Psoas muscle (tissue), 7 donors: ENCODE measurements at regions not wholly inside any gene's neighbourhood (a gene's known extent, or its start where the extent isn't known, plus 50 kb on each side); places are given as distances from the start of the nearest gene placed in this dataset.

ENCODE experiments used
- ATAC-seq, 4 donors: fragments of 200-7000 bp; cut with Tn5 transposase; one replicate each; pipeline ENCODE4 v1.9.1; 2020; ENCODE audit warnings: moderate library complexity in 3 of 4, mild to moderate bottlenecking in 2 of 4
- DNase-seq, 2 donors: peaks; one replicate each; pipeline ENCODE4 v3.0.0-alpha.2; 2020
- H3K27ac ChIP-seq: fragments of 200-600 bp; one replicate; pipeline ENCODE4 v1.8.0; 2022
- H3K27me3 ChIP-seq, 3 donors: fragments of 200-600 bp in 1 of 3; one replicate each; pipeline versions ENCODE4 v1.6.1 to v1.8.0; 2013 to 2022; ENCODE audit warnings: low read length in 2 of 3, mild to moderate bottlenecking in 2 of 3, moderate library complexity in 1 of 3; ENCODE audit not compliant: insufficient read depth in 3 of 3
- H3K36me3 ChIP-seq, 2 donors: fragments of 200-600 bp in 1 of 2; one replicate each; pipeline versions ENCODE4 v1.6.1 to v1.8.0; 2013 to 2022; ENCODE audit warnings: low read depth in 1 of 2, mild to moderate bottlenecking in 1 of 2, moderate library complexity in 1 of 2; ENCODE audit not compliant: insufficient read depth in 1 of 2
- H3K4me1 ChIP-seq: fragments of 200-600 bp; one replicate; pipeline ENCODE4 v1.8.0; 2022
- H3K4me3 ChIP-seq: fragments of 200-600 bp; one replicate; pipeline ENCODE4 v1.8.0; 2022; ENCODE audit warnings: mild to moderate bottlenecking
- H3K9me3 ChIP-seq: fragments of 200-600 bp; one replicate; pipeline ENCODE4 v1.8.0; 2022
- WGBS, 3 donors: extraction: QIAGEN DNeasy Blood & Tissue Kit; methylation state at CpG; one replicate each; pipeline versions ENCODE4 v1.1.6 to v1.1.7; 2013; 5-methylcytosine and 5-hydroxymethylcytosine counted together
- intact Hi-C, 2 donors: fragments of 100-400 bp; cut with DNase I; formaldehyde crosslinking; loops; one replicate each; pipeline versions ENCODE4 v1.11.0 to v1.14.2; 2022
- TF ChIP-seq, protein P1 (sequence below): fragments of 200-600 bp; IDR thresholded peaks from one replicate; pipeline ENCODE4 v1.8.0; 2022; ENCODE audit warnings: antibody characterized with exemption
- donor health status: healthy with polysubstance abuse.
- donor health status: DM: no; HTN: no; CAD: no; lungs with moderate emphysema.
- donor health status: Bipolar disorder and iron deficiency.
- donor health status: healthy.
- donor health status: DM: yes; HTN: yes; CAD: no.
- donor health status: DM: no; HTN: no; CAD: no.
- donor health status: DM: yes; HTN: yes; CAD: no.

DNA sequence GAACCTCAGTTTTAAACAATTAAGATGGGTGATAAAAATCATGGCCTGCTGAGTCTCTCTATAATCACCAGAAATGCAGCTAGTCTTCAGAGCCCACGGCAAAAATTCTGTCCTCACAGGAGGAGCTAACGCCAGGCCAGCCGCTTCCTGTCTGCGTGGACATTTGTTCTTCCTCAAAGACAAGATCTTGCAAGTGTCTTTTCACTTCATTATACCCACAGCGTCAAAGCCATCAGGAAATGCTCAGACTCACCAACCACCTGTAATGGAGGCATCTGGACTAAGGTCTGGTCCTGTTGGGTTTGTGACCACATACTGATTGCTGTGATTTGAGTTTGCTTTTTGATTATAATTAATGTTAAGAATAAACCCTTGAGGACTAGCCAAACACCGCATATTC is 473.8 kb upstream of the MC4R start:
- Histone ChIP-seq H3K9me3 (no peaks in the 10 kb centered on the region), H3K27me3 (no peaks in the 10 kb centered on the region), H3K36me3 (no peaks in the 10 kb centered on the region), H3K27ac (no peak overlapping the region), H3K4me1 (no peaks in the 10 kb centered on the region), H3K4me3 (no peak overlapping the region)
- DNase-seq (no peak), ATAC-seq (no peak)
- intact Hi-C loops, result no loop called here
- TF ChIP-seq, protein P1, sequence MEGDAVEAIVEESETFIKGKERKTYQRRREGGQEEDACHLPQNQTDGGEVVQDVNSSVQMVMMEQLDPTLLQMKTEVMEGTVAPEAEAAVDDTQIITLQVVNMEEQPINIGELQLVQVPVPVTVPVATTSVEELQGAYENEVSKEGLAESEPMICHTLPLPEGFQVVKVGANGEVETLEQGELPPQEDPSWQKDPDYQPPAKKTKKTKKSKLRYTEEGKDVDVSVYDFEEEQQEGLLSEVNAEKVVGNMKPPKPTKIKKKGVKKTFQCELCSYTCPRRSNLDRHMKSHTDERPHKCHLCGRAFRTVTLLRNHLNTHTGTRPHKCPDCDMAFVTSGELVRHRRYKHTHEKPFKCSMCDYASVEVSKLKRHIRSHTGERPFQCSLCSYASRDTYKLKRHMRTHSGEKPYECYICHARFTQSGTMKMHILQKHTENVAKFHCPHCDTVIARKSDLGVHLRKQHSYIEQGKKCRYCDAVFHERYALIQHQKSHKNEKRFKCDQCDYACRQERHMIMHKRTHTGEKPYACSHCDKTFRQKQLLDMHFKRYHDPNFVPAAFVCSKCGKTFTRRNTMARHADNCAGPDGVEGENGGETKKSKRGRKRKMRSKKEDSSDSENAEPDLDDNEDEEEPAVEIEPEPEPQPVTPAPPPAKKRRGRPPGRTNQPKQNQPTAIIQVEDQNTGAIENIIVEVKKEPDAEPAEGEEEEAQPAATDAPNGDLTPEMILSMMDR, result no peak
- 53 to 63% (median 56%) methylated on average over 6 of the region's 6 CpGs for WGBS, 3 donors

DNA sequence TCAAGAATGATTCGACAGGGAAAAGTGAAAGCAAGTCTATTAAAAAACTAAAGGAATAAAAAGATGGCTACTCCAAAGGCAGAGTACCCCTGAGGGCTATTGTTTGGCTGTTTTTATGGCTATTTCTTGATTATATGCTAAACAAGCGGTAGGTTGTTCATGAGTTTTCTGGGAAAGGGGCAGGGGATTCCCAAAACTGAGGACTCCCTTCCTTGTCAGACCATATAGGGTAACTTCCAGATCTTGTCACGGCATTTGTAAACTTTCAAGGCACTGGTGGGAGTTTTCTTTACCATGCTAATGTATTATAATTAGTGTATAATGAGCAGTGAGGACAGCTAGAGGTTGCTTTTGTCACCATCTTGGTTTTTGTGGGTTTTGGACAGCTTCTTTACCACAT is 474.9 kb upstream of the MC4R start:
- Histone ChIP-seq H3K27me3 (no peaks in the 10 kb centered on the region), H3K4me1 (no peaks in the 10 kb centered on the region), H3K27ac (no peak overlapping the region), H3K4me3 (no peak overlapping the region), H3K36me3 (no peaks in the 10 kb centered on the region), H3K9me3 (no peaks in the 10 kb centered on the region)
- intact Hi-C loops, result no loop called here
- 68 to 73% (median 72%) methylated on average over 3 of the region's 3 CpGs for WGBS, 3 donors
- ATAC-seq (no peak), DNase-seq (no peak)
- TF ChIP-seq, protein P1, result no peak

DNA sequence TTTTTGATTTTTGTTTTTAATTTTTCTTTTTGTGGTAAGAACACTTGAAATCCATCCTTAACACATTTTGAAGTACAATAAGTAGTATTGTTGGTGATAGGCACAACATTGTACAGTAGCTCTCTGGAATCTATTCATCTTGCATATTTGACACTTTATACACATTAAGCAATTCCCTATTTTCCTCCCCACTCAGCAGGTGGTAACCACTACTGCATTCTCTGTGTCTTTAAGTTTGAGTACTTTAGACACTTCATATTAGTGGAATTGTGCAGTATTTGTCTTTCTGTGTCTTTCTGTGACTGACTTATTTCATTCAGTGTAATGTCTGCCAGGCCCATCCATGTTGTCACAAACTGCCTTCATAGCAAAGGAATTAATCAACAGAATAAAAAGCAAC is 471.7 kb upstream of the CDH20 start:
- ATAC-seq (no peak), DNase-seq (no peak)
- TF ChIP-seq, protein P1, result no peak
- H3K9me3 ChIP-seq, result no peaks in the 10 kb centered on the region
- H3K36me3 ChIP-seq, result no peaks in the 10 kb centered on the region
- H3K4me3 ChIP-seq, result no peak overlapping the region
- intact Hi-C loops, result no loop called here
- H3K27me3 ChIP-seq, result no peaks in the 10 kb centered on the region
- H3K4me1 ChIP-seq, result no peaks in the 10 kb centered on the region
- no peak overlapping the region for H3K27ac ChIP-seq

GRCh38 chr18:60862988-60863387 is 470.2 kb upstream of the CDH20 start:
- no peaks in the 10 kb centered on the region for H3K4me1 ChIP-seq
- WGBS, 3 donors, result 79 to 83% (median 81%) methylated on average over 3 of the region's 3 CpGs
- no peak overlapping the region for H3K27ac ChIP-seq
- no peak for DNase-seq
- intact Hi-C loops, result no loop called here
- no peak for ATAC-seq
- H3K9me3 ChIP-seq, result no peaks in the 10 kb centered on the region
- TF ChIP-seq, protein P1, result no peak
- no peak overlapping the region for H3K4me3 ChIP-seq
- no peaks in the 10 kb centered on the region for H3K36me3 ChIP-seq
- no peaks in the 10 kb centered on the region for H3K27me3 ChIP-seq

- no peak overlapping the region for H3K4me3 ChIP-seq
- H3K27me3 ChIP-seq, result no peaks in the 10 kb centered on the region
- no peaks in the 10 kb centered on the region for H3K36me3 ChIP-seq
- intact Hi-C loops, result no loop called here
- ATAC-seq (no peak), DNase-seq (no peak)
- H3K9me3 ChIP-seq, result no peaks in the 10 kb centered on the region
- no peaks in the 10 kb centered on the region for H3K4me1 ChIP-seq
- TF ChIP-seq, protein P1, result no peak
- WGBS, 3 donors, result 79 to 84% (median 81%) methylated on average over 2 of the region's 2 CpGs
- H3K27ac ChIP-seq, result no peak overlapping the region
Measured at GRCh38 chr18:60865801-60866200, 467.4 kb upstream of the CDH20 start.
